Lower leg skin (tissue), 4 donors: ENCODE measurements at regions not wholly inside any gene's neighbourhood (a gene's known extent, or its start where the extent isn't known, plus 50 kb on each side); places are given as distances from the start of the nearest gene placed in this dataset.

Experiments
- DNase-seq, 2 donors: peaks; one replicate each; pipeline ENCODE4 v3.0.0-alpha.2; 2019; ENCODE audit warnings: low spot score in 2 of 2
- H3K4me3 ChIP-seq: fragments of 200-600 bp; sonication (generic); 2 replicates; pipeline ENCODE4 v1.5.1; 2017; ENCODE audit warnings: mild to moderate bottlenecking, low read depth; ENCODE audit not compliant: poor library complexity, severe bottlenecking
- CTCF ChIP-seq, 3 donors: fragments of 450-650 bp; IDR thresholded peaks; one replicate each; pipeline ENCODE4 v1.5.1; 2016; ENCODE audit warnings: antibody characterized with exemption in 3 of 3, mild to moderate bottlenecking in 3 of 3, moderate library complexity in 2 of 3
- POLR2A ChIP-seq, 2 donors: fragments of 450-650 bp; IDR thresholded peaks; one replicate each; pipeline ENCODE4 v1.6.1; 2016 to 2017; ENCODE audit warnings: antibody characterized with exemption in 2 of 2, mild to moderate bottlenecking in 1 of 2, moderate library complexity in 1 of 2
- WGBS, 2 donors: methylation state at CpG; one replicate each; pipeline ENCODE4 v1.1.5; 2018; 5-methylcytosine and 5-hydroxymethylcytosine counted together
- intact Hi-C: fragments of 100-400 bp; cut with DNase I; formaldehyde crosslinking; loops from one replicate; pipeline ENCODE4 v1.15.0; 2023; ENCODE audit warnings: low total_unique reads

DNA sequence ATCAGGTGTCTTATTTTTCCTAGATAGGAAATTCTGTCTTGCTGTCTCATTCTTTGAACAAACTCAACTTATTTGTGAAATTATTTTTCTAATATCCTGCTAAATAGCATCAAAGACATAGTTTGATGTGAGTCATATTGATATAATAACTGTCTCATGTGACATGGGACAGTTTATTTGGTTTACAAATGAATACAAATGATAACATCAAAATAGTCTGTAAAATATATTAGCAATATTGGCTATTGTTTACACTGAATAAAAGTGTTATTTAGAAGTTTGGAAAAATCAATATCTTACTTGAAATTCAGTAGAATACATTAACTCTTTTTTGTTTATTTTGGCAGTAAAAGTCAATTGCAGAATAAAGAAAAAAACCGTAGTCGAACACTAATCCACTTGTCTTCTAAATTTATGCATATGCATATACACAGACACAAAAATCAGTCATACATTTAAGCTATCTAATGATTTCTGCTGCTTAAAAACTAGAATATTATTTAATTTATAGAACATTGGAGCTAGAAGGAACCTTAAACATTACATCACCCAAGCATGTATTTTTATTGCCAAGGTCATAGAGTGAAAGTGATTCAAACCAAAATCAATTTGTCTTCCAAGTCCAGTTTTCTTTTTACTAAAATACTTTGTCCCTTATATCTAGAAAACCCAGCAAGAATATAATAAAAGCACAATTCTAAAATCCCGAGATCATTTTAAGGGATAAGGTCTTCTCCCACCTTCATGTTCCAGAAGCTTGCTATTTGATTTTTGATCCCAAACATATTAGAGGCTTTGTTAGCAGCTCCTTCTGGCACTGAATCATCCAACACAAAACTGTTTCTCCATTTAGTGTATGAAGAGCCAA, 776.5 kb upstream of the SLITRK1 start:
- WGBS, 2 donors = 69 to 74% methylated on average over 3 of the region's 3 CpGs
- no peak overlapping the region for H3K4me3 ChIP-seq
- no peak for DNase-seq
- TF ChIP-seq POLR2A (IDR thresholded peaks at IDR 0.05) (no peak), CTCF (IDR thresholded peaks at IDR 0.05) (no peak)
- intact Hi-C loops = no loop called here

DNA sequence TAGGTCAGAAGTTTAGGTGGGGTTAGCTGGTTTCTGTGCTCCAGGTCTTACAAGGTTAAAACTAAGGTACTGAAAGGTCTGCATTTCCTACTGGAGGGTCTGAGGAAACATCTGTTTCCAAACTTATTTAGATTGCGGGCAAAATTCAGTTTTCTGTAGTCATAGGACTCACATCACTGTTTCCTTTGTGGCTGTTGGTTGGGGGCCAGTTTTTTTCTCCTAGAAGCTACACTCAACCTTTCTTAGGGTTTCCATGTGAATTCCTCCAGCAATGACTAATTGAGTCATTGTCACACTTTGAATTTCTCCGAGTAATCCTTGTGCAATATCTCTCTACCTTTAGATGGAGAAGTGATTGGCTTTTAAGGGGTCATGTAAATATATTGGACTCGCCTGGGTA, 773.4 kb upstream of the SLITRK1 start:
- no peak overlapping the region for H3K4me3 ChIP-seq
- TF ChIP-seq CTCF (IDR thresholded peaks at IDR 0.05) = no peak
- no peak for TF ChIP-seq POLR2A (IDR thresholded peaks at IDR 0.05)
- intact Hi-C loops = no loop called here
- DNase-seq = no peak
- 76% methylated on average over 3 of the region's 3 CpGs for WGBS, 2 donors

GRCh38 chr13:84654654-84655275, 772.5 kb upstream of the SLITRK1 start:
- WGBS, 2 donors = 63 to 66% methylated on average over 5 of the region's 5 CpGs
- DNase-seq = no peak
- intact Hi-C loops = no loop called here
- no peak overlapping the region for H3K4me3 ChIP-seq
- TF ChIP-seq CTCF (IDR thresholded peaks at IDR 0.05) (no peak), POLR2A (IDR thresholded peaks at IDR 0.05) (no peak)

GRCh38 chr13:84653915-84654534, 771.8 kb upstream of the SLITRK1 start:
- WGBS, 2 donors = 81 to 84% methylated on average over 3 of the region's 3 CpGs
- no peak for DNase-seq
- intact Hi-C loops = no loop called here

DNA sequence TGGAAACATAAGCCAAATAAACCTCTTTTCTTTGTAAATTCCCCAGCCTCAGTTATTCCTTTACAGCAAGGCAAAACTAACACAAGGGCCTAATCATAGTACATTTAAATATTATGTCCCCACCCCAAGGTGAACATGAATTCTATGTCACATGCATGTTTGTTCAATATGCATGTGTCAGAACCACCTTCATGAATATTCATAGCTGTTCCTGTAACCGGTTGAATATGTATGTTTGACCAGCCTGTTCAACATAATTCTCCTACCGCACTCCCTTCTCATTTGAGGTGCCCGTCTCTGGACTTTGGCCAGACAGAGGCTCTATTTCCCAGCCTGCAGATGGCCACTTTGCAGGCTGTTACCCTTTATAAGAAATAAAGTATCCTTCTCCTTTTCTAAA, 769.4 kb upstream of the SLITRK1 start:
- DNase-seq = no peak
- WGBS, 2 donors = 76 to 94% methylated on average over 3 of the region's 3 CpGs
- H3K4me3 ChIP-seq = no peak overlapping the region
- no peak for TF ChIP-seq POLR2A (IDR thresholded peaks at IDR 0.05)
- TF ChIP-seq CTCF (IDR thresholded peaks at IDR 0.05) = no peak
- intact Hi-C loops = no loop called here

More at GRCh38 chr13:84653915-84654534, 771.8 kb upstream of the SLITRK1 start:
- TF ChIP-seq POLR2A (IDR thresholded peaks at IDR 0.05) = no peak
- TF ChIP-seq CTCF (IDR thresholded peaks at IDR 0.05) = no peak
- H3K4me3 ChIP-seq = no peak overlapping the region
